WI38 (cell line): ENCODE measurements at regions not wholly inside any gene's neighbourhood (a gene's known extent, or its start where the extent isn't known, plus 50 kb on each side); places are given as distances from the start of the nearest gene placed in this dataset.

ENCODE experiments used
- H3K4me3 ChIP-seq: 2 replicates; pipeline ENCODE4 v1.5.1; 2011; ENCODE audit warnings: low read depth, mild to moderate bottlenecking, control low read depth, low read length
- TF ChIP-seq, protein P1 (sequence below): IDR thresholded peaks from 2 replicates; pipeline ENCODE4 v1.5.1; 2012; ENCODE audit warnings: low read depth, mild to moderate bottlenecking, control low read depth, low read length

DNA sequence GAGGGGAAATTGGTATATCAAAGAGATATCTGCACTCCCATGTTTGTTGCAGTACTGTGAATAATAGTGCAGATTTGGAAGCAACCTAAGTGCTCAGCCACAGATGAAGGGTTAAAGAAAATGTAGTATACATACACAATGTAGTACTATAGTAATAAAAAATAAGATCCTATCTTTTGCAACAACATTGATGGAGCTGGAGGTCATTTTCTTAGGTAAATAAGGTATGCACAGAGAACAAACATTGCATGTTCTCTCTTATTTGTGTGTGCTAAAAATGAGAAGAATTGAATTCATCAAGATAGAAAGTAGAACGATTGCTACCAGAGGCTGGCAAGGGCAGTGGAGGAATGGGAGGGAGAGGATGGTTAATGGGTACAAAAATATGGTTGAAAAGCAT lies 117.9 kb upstream of the TRAM1L1 start:
- H3K4me3 ChIP-seq, result no peak overlapping the region
- TF ChIP-seq, protein P1, sequence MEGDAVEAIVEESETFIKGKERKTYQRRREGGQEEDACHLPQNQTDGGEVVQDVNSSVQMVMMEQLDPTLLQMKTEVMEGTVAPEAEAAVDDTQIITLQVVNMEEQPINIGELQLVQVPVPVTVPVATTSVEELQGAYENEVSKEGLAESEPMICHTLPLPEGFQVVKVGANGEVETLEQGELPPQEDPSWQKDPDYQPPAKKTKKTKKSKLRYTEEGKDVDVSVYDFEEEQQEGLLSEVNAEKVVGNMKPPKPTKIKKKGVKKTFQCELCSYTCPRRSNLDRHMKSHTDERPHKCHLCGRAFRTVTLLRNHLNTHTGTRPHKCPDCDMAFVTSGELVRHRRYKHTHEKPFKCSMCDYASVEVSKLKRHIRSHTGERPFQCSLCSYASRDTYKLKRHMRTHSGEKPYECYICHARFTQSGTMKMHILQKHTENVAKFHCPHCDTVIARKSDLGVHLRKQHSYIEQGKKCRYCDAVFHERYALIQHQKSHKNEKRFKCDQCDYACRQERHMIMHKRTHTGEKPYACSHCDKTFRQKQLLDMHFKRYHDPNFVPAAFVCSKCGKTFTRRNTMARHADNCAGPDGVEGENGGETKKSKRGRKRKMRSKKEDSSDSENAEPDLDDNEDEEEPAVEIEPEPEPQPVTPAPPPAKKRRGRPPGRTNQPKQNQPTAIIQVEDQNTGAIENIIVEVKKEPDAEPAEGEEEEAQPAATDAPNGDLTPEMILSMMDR, result no peak

DNA sequence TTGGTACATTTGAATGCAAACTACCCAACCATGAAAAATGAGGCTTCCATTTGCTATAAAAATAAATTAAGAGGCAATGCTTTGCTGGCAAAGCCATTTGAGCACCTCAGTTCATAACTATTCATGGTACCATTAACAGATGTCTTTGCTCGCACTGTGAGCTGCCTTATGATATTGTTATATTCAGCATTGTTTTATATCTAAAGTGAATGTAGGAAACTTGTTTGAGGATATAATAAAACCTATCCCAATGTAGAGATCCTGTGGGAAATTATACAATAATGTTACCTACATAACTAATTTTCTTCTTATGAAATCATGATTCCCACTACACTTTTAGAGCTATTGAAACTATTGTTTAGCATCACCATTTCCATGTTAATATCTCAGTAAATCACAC lies 125.2 kb upstream of the TRAM1L1 start:
- H3K4me3 ChIP-seq, result no peak overlapping the region
- TF ChIP-seq, protein P1, result no peak

DNA sequence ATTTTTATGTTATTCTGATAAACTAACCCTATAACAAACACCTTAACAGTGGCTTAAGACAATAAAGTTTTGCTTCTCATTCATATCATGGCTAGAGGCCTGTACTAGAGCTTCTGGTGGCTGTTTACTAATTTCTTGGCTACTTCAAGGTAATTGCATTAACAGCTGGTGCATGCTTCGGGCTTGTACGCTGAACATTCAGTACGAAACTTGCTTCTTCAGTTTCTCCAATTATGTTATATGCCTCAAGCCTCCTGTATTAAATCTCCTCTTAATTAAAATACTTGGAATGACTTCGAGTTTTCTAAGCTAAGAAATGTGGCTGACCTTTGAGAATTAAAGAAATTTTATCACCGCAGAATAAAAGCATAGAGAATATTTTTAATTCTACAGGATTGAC lies 138.9 kb upstream of the TRAM1L1 start:
- no peak overlapping the region for H3K4me3 ChIP-seq
- TF ChIP-seq, protein P1, result no peak

DNA sequence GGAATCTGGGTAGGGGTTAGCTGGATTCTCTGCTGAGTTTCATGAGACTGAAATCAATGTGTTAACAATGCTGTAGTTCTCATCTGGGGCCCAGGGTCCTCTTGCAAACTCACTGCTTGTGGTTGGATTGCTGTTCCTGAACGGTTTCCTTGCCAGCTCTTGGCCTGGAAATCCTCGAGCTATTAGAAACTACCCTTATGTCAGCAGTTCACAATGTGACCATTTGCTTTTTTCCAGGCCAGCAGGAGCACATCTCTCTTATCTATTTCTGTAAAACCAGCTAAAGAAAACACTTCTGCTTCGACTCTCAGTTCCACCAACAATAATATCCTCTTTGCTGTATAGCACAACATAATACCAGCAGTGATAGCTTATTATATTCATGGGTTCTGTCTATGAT lies 140.1 kb upstream of the TRAM1L1 start:
- TF ChIP-seq, protein P1, result no peak
- no peak overlapping the region for H3K4me3 ChIP-seq

DNA sequence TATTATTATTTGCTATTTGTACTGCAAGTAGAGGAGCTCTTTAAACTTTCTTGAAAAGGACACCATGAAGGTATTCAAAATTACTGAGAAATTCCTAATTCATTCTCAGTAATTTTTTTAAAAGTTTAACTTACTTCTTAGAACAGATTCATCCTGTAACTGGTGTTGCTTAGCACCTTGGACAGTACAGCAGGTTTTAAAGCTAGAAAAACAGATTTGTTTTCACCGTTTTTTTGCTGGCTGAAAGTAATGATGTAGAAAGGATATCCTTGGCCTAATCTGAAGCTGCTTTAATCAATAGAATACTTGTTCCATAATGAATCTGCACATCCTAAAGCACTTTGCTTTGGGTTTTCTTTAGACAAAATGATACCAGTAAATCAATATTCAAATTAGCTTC lies 142.5 kb upstream of the TRAM1L1 start:
- TF ChIP-seq, protein P1, result no peak
- H3K4me3 ChIP-seq, result no peak overlapping the region

- H3K4me3 ChIP-seq, result no peak overlapping the region
- TF ChIP-seq, protein P1, result no peak
Measured at GRCh38 chr4:117239434-117239833, 154.1 kb upstream of the TRAM1L1 start.

- TF ChIP-seq, protein P1, result no peak
- H3K4me3 ChIP-seq, result no peak overlapping the region
Measured at GRCh38 chr4:117249333-117249732, 164.0 kb upstream of the TRAM1L1 start.
